HG03521 (cell line): ENCODE measurements at regions not wholly inside any gene's neighbourhood (a gene's known extent, or its start where the extent isn't known, plus 50 kb on each side); places are given as distances from the start of the nearest gene placed in this dataset.

ENCODE experiments used
- ATAC-seq: cut with Tn5 transposase; IDR thresholded peaks from one replicate; pipeline ENCODE4 v1.9.1; 2021; ENCODE audit warnings: mild to moderate bottlenecking, moderate library complexity; ENCODE audit not compliant: unreplicated experiment

GRCh38 chr18:22883179-22883578 is 49.9 kb upstream of the RBBP8 start:
- no peak for ATAC-seq
